ENCODE measurements at regions not wholly inside any gene's neighbourhood (a gene's known extent, or its start where the extent isn't known, plus 50 kb on each side); places are given as distances from the start of the nearest gene placed in this dataset.
A peak's percentile ranks its signal among the peaks of the same experiment; 100 is the strongest.

- no peak for DNase-seq
Measured at GRCh38 chr20:11190741-11191140, 516.9 kb upstream of the JAG1 start.

DNA sequence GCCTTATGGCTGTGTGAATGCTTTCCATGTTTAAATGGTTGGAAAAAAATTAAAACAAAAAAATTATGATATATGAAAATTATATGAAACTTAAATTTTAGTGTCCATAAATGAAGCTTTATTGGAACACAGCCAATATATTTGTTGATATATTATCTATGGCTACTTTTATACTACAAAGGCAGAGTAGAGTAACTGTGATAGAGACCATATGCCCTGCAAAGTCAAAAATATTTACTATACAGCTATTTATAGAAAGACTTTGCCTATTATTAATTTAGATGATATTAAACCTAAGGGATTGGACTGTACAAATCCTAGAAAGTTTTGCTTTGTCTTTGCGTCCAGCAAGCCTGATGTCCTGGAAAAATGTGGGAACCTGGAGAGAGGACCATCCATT, 518.3 kb upstream of the JAG1 start:
- no peak for DNase-seq

- DNase-seq, result no peak
Measured at GRCh38 chr20:11193241-11193640, 519.4 kb upstream of the JAG1 start.

DNA sequence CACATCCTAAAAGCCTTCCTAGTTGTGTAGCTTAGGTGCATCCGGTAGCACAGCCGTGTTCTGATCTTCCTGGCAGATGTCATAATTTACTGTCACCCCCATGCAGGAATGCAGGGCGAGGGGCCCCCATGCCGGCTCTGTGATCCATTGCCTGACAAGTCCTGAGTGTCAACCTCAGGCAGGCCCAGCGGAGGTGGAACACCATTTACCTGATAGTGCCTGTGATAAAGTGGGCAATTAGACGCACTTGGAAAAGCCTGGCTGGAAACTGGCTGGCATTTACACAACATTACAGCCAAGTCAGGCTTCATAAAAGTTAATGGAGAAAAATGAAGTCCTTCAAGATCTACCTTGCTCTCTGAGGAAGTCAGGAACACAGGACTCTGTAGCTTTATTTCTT, 521.4 kb upstream of the JAG1 start:
- DNase-seq, result no peak

DNA sequence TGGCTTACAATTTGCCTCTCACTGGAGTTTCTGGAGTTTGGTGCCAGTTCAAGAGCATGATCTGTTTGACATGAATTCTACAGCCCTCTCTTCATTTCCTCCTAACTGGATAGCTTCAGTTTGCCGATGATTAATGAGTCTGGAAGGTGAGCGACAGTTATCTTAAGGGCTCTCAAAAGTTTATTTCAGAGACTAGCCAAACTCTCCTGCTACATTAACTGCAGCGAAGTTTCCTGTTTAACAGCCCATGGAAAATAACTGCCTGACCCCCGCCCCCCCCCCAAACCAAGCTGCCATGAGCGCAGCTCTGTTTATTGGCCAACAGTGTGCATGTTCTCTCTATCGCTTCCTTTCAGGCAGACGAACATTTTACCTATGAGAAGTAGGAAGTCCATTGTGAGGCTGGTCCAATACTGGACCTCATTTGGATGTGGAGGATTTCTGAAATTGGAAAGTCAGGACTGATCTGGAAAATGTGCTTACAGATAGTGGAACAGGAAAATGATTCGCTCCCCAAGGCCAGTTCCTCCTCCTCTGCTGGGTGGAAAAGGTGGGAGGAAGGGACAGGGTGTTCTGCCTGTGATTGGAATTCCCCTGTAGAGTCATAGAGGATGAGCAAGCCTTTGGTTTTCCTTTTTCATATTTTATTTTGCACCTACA, 522.2 kb upstream of the JAG1 start:
- no peak for DNase-seq

GRCh38 chr20:11197851-11198250, 524.1 kb upstream of the JAG1 start:
- DNase-seq, result no peak

GRCh38 chr20:11200423-11200822, 526.6 kb upstream of the JAG1 start:
- DNase-seq, result no peak

- DNase-seq, result peak; percentile 35 to 87
Measured at GRCh38 chr20:11204926-11205768, 531.3 kb upstream of the JAG1 start.

GRCh38 chr20:11205769-11206362, 532.1 kb upstream of the JAG1 start:
- DNase-seq, result no peak

DNA sequence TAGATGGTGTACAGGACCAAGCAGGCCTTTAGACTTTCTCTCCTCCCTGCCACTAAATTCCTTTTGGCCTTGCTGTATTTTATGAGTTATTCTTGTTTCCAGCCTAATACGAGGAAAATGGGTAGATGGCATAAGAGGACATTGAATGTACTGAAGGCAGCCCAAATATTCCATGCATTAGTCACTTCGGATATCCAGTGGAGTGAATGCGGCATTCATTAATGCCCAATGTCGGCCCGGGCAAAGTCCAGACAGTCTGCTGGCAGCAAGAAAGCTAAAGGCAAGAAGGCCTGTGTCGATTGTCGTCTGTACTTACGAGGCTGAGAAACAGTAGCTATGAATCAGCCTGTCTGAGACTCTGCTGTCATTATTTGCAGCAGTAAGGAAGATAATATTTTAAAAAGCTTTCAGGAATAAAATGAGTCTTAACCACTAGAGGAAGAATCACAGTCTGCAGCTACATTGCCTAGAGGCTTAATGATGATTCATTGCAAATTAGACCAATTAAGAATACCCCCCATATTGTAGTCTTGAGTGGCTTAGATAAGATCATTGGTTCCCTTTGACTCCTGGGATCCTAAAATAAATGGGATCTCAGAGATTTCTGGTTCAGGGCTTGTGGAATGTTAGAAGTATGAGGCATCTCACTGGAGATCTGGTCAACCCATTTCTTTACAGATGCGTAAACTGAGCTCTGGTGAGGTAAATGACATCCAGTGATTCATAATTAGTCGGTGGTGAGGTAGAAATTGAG, 534.1 kb upstream of the JAG1 start:
- no peak for DNase-seq

DNA sequence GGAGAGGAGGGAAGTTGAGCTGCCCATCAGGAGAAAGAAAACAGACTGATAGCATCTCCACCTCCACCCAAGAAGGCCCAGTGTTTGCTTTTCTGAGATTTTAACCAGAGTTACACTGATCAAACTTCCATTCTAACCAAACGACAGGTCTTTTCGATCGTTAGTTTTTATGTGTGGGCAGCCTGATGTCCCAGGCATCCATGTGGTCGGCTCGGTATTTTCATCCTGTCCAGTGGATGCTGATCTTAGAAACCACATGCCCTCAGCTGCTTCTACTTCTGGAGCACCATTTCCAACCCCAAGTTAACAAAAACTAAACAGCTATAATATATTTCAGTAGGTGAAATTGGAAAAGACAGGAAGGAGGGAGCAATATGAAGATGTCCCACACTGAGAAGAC, 536.8 kb upstream of the JAG1 start:
- DNase-seq, result no peak

GRCh38 chr20:11212272-11212671, 538.5 kb upstream of the JAG1 start:
- no peak for DNase-seq

- no peak for DNase-seq
Measured at GRCh38 chr20:11212902-11213301, 539.1 kb upstream of the JAG1 start.

DNA sequence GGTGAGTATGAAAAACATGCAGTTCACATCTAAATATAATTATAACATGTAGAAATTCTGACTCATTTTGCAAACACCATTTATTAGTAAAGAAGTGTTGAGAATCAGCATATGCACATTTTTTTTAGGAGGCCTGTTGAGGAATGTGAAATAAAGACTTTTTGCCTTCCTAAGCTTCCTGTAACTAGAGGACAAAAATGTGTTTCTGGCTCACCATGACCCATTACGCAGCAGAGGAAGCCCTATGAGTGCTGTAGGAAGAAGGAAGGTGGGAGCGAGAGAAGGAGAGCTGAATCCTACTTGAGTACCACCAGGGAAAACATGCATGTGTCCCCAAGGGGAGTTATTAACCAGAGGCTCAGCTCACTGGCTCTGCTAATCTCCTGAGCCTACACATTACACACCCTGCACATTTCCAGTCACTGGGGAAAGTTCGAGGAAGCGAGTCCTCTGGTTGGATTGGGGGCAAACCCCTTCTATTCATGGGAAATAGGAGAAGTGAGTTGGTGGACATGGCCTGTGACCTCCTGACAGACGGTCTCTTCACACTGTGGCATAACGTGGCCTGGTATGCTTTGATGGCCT, 540.5 kb upstream of the JAG1 start:
- DNase-seq, result no peak

GRCh38 chr20:11216451-11217314, 542.9 kb upstream of the JAG1 start:
- no peak for DNase-seq

- no peak for DNase-seq
Measured at GRCh38 chr20:11217326-11218172, 543.8 kb upstream of the JAG1 start.

GRCh38 chr20:11218173-11218680, 544.4 kb upstream of the JAG1 start:
- DNase-seq, result no peak

GRCh38 chr20:11219192-11219591, 545.4 kb upstream of the JAG1 start:
- no peak for DNase-seq

GRCh38 chr20:11221046-11221445, 547.2 kb upstream of the JAG1 start:
- DNase-seq, result no peak

- DNase-seq, result no peak
Measured at GRCh38 chr20:11222243-11222642, 548.4 kb upstream of the JAG1 start.

DNA sequence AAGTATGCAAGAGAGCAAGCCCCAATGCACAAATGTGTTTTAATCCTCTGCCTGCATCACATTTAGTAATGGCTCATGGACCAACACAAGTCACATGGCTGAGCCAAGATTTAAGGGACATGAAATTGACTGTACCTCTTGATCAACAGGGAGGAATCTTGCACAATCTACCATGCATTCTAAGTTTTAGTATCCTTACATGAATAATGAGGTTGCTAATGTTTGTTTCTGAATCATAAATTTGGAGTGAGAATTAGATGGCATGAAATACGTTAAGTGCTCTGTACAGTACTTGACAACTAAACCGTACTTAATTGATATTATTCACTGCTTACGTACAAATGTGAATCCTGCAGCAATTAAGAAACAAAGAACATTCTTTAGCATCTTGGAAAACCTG, 553.8 kb upstream of the JAG1 start:
- DNase-seq, result no peak
